OCI-LY3 (cell line): ENCODE measurements at regions not wholly inside any gene's neighbourhood (a gene's known extent, or its start where the extent isn't known, plus 50 kb on each side); places are given as distances from the start of the nearest gene placed in this dataset.

Experiments used
- CTCF ChIP-seq: fragments of 200-600, 300-600 bp; sonication (generic); IDR thresholded peaks from 2 replicates; pipeline ENCODE4 v1.5.1; 2014; ENCODE audit warnings: antibody characterized with exemption, low read length, low read depth
- EZH2phosphoT487 ChIP-seq: fragments of 200-600 bp; shearing (Covaris generic); IDR thresholded peaks from 2 replicates; pipeline ENCODE4 v1.6.1; 2018; ENCODE audit warnings: antibody characterized with exemption, mixed run types, low read depth

GRCh38 chr12:68482014-68482413 is 128.7 kb upstream of the RAP1B start:
- no peak for TF ChIP-seq CTCF
- no peak for TF ChIP-seq EZH2phosphoT487
